Right ventricle myocardium inferior (tissue), 1 donor: ENCODE measurements at regions not wholly inside any gene's neighbourhood (a gene's known extent, or its start where the extent isn't known, plus 50 kb on each side); places are given as distances from the start of the nearest gene placed in this dataset.
A peak's percentile ranks its signal among the peaks of the same experiment; 100 is the strongest.
"Not testable (repeated sequence)": the region's sequence is repeated elsewhere in the genome, so short reads cannot be mapped to it uniquely, and the experiment has no call there.

ENCODE experiments used
- ATAC-seq: fragments of 200-7000 bp; cut with Tn5 transposase; one replicate; pipeline ENCODE4 v1.9.1; 2020; ENCODE audit warnings: mild to moderate bottlenecking, moderate library complexity
- DNase-seq: peaks from one replicate; pipeline ENCODE4 v3.0.0; 2021; ENCODE audit errors: missing footprints
- intact Hi-C: fragments of 100-400 bp; cut with DNase I; formaldehyde crosslinking; loops from one replicate; pipeline ENCODE4 v1.11.0; 2022
- donor health status: DM: no; HTN: yes; CAD: no; lungs with severe emphysema.

DNA sequence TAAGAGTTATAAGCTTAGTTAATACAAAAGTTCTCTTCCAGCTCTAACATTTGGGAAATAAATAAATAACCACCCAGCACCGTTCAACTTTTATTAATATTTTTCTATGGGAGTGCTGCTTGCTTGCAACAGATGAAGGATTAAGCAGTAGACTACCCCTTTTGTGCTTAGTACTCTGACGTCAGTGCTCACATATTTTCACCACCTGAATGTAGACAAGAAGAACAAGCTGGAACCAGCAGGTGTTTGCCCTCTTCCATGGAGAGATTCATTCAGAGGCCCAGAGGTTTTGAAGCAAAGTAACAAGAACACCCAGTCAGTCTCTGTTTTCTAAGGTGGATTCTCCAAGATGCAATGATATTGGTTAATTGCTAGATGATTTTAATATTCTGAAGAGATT, 307.1 kb upstream of the PIK3C3 start:
- DNase-seq (no peak), ATAC-seq (no peak)
- intact Hi-C loops: no loop called here

DNA sequence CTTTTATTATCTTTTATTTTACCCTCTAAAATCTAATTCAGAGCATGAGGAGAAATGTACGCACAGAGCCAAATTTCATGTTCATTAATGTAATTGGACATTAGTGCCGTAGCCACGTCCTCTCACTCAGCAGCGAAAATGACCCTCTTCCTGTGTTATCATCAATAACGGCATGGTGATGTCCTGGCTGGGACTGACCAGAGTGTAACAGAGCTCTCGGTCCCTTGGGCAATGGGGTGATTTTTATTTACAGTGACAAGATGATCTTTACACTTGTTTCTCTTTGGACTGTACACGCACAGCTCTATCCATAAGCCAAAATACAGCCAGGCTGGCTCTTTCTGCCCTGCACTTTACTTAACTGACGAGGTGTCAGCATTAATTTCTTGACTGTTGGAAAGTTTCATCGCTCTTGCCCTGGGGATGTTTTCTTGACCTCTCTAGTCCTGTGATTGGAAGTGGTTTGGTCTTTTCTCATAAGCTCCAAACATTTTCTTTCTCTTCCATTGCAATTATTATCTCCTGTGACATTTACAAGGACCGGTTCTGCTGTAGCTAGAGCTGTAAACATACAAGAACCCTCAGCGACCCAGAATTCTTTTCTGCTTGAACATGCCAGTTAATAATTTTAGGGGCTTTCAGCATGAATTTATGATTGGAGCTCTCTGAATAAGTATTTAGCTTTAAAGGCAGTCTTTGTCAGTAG, 308.0 kb upstream of the PIK3C3 start:
- ATAC-seq: no peak
- intact Hi-C loops: no loop called here
- DNase-seq: no peak

DNA sequence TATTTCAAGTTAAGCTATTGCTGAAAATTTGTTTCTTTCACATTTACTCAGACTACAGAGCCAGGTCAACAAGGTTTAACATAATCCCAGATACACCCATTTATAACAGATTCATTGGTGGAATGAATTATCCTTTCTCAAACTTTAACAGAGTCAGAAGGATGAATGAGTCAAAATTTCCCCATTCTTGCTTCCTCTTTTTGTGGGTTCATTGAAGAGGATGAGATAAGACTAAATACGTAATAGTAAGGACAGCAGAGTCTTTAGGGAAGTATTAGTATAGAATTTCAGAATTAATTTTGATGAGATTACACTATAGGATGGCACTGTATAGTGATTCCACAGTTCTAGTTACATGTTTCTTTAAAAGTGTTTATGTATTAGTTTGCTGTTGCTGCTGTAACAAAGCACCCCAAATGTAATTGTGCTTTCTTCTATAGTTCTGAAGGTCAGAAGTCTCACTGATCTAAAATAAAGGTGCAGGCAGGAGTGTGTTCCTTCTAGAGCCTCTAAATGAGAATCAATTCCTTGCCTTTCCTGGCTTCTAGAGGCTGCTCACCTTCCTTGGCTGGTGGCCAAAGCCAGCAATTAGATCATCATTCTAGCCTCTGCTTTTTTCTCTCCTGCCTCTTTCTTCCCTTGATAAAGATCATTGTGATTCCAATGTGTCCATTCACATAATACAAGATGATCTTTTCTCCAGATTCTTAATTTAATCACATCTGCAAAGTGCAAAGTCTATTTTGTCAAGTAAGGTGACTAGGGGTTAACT, 309.3 kb upstream of the PIK3C3 start:
- ATAC-seq (no peak), DNase-seq (no peak)
- intact Hi-C loops: no loop called here

DNA sequence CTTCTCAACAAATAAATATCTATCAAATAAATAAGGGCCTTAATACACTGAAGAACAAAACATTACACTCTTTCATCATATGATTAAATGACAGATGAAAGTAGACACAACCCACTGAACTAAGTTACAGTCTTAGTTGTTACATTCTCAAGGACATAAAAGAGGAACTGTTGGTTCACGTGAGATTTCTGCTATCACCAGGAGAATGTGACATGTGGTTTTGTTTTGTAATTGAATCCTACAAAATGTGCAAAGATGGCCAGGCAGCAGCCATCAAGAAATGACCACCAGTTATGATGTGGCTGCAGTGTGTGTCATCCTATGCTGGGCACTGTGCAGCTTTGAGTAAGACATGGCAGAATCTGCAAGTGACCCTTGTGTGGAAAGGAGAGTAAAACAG, 310.6 kb upstream of the PIK3C3 start:
- no peak for DNase-seq
- no peak for ATAC-seq
- intact Hi-C loops: no loop called here

DNA sequence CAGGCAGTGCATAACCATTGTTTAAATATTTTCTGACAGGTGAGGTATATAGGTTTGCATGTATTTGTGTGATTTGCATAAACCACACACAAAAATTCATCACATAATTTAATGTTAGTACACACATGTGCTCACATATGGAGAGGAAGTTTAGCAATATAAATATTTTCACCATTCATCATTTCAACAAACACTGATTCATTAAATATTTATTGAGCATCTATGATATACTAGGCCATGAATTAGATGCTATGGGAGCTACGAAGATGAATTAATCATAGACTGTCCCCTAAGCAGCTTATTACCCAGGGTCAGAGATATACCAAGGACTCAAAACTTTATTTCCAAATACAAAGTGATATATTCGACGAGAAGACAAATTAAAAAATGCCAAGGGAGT, 311.6 kb upstream of the PIK3C3 start:
- ATAC-seq: no peak
- intact Hi-C loops: no loop called here

DNA sequence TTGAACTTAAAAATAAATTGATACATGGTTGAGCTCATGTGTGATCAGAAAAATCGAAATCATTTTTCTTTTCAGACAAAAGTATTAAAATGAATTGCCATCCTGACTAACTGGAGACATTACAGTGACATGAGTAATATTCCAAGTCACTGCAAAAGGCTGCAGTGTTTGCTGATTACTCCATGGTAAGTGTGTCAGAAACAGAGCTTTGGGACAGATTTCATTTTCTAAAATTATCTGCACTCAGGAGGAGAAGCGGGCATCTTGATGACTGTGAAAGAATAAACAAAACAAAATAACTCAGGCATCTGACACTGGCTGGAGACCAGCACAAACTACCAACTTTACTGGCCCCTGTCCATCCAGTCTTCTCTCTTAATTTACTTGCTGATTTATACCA, 312.3 kb upstream of the PIK3C3 start:
- ATAC-seq: no peak
- no peak for DNase-seq
- intact Hi-C loops: no loop called here

More for the DNA sequence above, 311.6 kb upstream of the PIK3C3 start:
- no peak for DNase-seq

DNA sequence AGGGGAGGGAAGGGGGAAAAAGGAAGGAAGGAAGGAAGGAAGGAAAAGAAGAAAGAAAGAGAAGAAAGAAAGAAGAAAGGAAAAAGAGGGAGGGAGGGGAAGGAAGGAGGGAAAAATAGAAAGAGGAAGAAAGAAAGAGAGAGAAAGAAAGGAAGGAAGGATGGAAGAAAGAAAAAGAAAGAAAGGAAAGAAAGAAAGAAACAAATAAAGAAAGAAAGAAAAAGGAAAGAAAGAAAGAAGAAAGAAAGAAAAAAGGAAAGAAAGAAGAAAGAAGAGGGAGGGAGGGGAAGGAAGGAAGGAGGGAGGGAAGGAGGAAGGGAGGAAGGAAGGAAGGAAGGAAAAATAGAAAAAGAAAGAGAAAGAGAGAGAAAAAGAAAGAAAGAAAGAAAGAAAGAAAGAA, 315.8 kb upstream of the PIK3C3 start:
- ATAC-seq (no peak), DNase-seq (no peak)
- intact Hi-C loops: no loop called here

DNA sequence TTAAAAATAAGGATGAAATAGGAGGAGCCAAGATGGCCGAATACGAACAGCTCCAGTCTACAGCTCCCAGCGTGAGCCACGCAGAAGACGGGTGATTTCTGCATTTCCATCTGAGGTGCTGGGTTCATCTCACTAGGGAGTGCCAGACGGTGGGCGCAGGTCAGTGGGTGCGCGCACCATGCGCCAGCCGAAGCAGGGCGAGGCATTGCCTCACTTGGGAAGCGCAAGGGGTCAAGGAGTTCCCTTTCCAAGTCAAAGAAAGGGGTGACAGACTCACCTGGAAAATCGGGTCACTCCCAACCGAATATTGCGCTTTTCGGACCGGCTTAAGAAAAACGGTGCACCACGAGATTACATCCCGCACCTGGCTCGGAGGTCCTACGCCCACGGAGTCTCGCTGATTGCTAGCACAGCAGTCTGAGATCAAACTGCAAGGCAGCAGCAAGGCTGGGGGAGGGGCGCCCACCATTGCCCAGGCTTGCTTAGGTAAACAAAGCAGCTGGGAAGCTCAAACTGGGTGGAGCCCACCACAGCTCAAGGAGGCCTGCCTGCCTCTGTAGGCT, 323.2 kb upstream of the PIK3C3 start:
- intact Hi-C loops, ATAC-seq: not testable (repeated sequence)
- DNase-seq: peak; percentile 39

DNA sequence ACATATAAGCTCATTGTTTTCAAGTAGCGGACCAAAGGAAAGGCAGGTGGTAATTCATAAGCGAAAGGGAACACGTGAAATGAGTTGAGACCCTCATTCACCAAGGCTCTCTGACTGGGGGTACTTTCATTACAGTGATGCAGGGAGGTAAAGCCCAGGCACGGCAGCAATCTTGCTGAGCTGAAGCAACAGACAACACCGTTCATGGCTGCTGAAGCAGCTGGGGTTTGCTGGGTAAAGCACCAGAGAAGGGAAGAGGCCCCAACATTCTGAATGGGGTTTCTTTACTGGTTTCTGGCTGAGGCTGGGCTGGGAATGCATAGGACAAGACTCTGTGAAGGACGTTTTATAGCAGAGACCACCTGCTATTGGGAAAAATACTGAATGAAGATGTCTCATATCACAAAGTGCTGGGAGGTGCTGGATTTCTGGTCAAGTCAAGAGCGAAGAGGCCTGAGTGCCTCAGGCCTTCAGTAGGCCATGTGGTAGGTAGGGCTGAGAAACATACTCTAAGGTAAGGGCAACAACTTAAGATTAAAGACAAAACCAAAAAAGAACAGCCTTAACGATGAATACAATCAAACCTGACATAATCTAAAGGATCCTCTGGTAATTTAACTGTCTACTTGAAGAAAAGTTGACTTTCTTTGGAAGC, 324.7 kb upstream of the PIK3C3 start:
- ATAC-seq (no peak), DNase-seq (no peak)
- intact Hi-C loops: no loop called here

DNA sequence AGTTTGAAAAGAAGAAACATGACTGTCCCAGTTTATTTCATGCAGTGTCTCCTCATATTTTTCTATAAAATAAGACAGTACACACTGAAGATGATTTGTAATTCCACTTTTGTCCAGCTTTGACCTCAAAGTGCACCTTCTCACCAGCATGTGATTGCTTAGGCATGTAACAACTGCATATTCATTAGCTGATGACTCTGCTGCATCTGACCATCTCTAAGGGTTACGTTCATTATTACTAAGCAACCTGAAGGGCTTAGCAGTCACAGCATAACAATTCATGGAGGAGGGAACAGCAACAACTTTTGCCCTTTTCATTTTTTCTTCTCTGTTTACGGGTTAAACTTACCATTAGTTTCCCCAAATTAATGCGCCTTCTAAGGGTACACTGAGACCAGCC, 330.6 kb upstream of the PIK3C3 start:
- no peak for ATAC-seq
- intact Hi-C loops: no loop called here

DNA sequence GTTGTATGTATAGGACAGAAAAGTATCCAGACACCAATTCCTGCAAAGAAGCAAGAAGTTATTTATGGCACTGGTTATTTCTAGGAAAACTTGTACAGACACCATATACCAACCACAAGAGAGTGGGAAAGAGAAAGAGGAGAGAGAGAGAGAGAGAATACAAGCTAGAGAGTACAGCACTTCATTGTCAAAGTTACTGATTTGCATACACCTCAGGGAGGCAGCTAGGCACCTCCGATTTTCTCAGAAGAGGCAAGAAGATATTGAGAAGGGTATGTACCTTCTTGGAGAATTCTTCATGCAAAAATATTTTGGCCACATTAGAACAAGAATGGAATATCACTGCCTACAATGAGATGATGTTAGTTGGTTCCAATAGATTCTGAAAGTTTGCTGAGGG, 333.9 kb upstream of the PIK3C3 start:
- intact Hi-C loops: no loop called here
- ATAC-seq: no peak
- DNase-seq: no peak

More for the DNA sequence above, 330.6 kb upstream of the PIK3C3 start:
- DNase-seq: no peak

DNA sequence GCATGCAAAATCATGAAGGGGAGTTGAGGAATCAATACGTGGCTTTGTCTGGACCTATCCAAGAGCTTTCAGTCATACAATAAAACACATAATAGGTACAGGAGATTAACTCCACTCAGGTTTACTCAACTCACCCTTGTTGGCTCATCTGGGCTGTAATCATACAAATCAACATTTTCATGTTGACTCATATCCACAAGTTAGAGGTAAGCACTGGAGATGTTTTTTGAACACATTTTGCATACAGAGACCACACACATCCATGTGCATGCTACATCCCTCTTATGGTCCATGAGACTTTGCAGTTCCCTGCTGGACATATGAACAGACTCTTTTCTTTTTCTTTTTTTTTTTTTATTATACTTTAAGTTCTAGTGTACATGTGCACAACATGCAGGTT, 336.9 kb upstream of the PIK3C3 start:
- DNase-seq (no peak), ATAC-seq (no peak)
- intact Hi-C loops: no loop called here

DNA sequence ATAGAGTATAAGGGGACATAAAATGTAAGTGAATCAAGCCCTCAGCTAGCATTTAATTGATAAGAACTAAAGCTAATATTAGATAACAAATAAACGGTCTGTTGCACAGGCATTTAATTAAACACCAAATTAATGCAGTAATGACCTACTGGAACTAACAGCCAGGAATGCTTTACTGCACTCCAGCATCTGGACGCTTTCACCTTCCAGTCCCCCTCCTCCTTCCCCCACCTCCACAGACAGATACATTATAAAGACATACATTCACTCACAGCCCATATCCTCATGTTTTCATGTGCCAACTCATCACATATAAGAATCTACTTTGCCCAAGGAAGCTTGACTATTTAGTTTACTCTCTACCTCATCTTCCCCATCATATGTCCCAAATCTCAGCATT, 337.4 kb upstream of the PIK3C3 start:
- intact Hi-C loops: no loop called here
- DNase-seq (no peak), ATAC-seq (no peak)

DNA sequence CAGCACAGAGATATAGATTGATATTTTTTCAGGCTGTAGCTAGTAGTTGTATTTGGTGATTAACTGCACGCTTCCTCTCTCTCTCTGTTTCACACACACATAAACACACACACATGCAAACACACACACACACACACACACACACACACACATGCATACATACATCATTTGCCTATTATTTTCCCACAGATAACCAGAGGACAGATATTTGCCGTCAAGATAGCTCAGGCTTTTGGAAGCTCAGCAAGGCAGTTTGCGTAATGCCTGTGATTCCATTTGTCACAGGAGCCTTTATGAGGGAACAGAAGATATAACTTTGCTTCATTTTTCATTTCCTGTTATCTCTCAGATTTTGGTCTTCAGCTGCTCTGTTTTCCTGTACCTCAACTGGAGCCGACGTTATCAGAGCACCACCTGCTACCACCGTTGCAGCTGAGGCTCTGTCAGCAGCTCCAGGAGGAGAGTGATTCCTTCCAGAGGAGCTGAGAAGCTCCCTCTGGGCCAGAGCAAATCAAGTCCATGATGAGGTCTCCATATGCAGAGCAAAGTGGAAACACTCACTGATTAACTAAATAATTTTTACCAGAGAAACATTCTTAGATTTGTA, 341.9 kb upstream of the PIK3C3 start:
- intact Hi-C loops: no loop called here
- DNase-seq: no peak
- peak; percentile 48 for ATAC-seq

DNA sequence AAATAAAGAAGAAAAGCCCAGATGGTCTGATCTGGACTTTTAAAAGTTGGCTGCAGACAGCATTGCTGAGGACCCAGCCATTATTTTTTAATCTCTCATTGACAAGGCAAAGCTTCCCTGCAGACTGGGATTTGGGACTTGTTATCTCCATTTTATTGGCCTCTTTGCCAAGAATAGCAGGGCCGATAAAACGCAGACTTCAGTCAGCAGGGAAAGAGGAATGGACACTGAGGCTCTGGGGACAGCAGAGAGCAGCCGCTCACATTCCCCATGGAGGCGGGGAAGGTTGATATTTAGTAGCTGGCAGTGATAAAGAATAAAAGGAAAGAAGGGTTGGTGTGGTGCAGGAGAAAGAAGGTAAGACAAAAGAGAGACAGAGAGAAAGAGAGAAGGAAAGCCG, 350.1 kb upstream of the PIK3C3 start:
- DNase-seq (no peak), ATAC-seq (peak; percentile 67)
- intact Hi-C loops: no loop called here

DNA sequence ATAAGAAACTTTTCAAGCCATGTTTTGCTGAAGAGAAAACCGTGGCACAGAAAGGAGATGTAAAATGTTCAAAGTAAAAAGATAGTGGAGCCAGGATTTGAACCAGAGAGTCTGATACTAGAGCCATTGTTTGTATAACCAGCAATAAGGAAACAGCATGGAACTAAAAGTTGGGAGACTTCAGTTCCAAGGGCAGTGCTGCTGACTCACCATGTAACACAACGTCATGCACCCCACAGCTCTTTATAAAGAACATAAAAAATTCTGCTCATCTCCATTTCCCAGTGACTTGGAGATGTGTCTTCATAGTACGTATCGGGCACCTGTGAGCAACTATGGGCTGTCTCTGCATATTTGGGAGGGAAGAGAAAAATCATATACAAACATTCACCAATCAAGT, 353.0 kb upstream of the PIK3C3 start:
- ATAC-seq (no peak), DNase-seq (no peak)
- intact Hi-C loops: no loop called here

DNA sequence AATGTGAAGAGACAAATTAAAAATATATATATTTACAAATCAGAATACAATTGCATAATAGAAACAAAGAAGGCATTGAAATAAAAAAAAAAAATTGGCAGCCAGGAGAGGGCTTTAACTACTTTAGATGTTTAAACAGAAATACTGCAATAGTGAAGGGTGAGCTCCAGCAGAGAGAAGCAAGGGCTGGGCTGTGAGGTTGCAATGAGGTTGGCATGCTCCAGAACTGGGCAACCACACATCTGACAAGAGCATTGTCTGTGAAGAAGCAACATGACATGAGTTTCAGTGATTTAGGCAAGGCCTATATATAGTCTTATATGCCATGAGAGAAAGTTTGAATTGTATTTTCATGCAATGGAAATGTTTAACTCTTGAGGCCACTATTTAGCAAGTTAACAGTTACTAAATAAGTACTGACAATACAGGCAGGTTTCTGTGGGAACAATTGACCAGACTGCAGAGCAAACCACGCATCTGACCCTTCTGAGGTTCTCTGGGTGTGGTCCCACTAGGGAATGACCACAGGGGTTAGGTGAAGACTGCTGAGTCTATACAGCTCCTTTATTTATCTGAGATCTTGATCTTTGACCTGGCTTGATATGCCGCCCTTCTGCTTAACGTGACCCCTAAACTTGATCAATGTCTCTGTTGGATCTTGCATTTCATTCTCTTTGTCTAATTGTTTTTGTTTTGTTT, 354.2 kb upstream of the PIK3C3 start:
- intact Hi-C loops: no loop called here
- DNase-seq (no peak), ATAC-seq (no peak)

DNA sequence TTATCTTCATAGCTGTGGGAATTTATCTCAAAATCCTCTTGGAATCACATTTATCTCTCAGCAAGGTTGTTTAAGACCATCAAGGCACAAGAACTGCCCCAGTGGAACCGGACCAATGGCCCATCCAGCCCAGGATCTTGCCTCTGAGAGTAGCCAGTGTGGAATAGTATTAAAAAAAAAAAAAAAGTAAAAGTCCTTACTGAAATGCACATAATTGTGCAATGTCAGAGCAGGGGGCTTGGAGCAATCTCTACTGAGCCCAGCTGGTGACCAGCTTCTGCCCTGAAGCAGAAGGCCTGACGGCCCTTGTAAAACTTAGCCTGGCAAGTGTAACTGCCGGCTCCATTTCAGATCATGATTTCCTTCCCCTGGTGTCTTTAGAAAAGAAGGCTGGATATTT, 355.6 kb upstream of the PIK3C3 start:
- DNase-seq: peak; percentile 46
- peak; percentile 83 for ATAC-seq
- intact Hi-C loops: no loop called here

DNA sequence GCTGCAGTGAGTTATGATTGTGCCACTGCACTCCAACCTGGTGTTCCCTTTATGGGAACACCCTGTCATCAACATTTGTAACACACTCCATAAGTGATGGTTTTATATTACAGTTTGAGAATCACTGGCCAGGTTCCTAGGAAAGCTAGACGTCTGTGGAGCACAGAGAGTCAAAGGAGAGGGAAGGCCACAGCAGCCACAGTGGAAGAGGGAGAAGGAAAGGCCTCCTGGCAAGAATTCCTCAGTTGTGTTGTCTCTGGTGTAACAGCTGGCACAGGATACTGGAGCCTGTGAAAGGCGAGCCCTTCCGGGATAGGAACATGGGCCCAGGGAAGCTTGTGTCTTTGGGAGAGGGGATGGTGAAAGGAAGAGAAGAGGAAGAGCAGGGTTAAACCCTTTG, 360.5 kb upstream of the PIK3C3 start:
- DNase-seq (peak; percentile 45), ATAC-seq (peak; percentile 73)
- intact Hi-C loops: no loop called here
